Caki2 (cell line): ENCODE measurements at regions not wholly inside any gene's neighbourhood (a gene's known extent, or its start where the extent isn't known, plus 50 kb on each side); places are given as distances from the start of the nearest gene placed in this dataset.
"Not testable (repeated sequence)": the region's sequence is repeated elsewhere in the genome, so short reads cannot be mapped to it uniquely, and the experiment has no call there.

Experiments
- DNase-seq: peaks from one replicate; pipeline ENCODE4 v3.0.0-alpha.2; 2015; ENCODE audit warnings: low read depth
- in situ Hi-C: cut with HindIII; loops from 2 replicates; pipeline ENCODE4 v1.10.0; 2016; ENCODE audit warnings: low sequenced_read_pairs, low pct_unique_long_range_greater_than_20kb, mixed read lengths

GRCh38 chr3:75446948-75447347, 217.2 kb upstream of the FRG2C start:
- DNase-seq, in situ Hi-C loops: not testable (repeated sequence)

- DNase-seq, in situ Hi-C loops: not testable (repeated sequence)
Measured at GRCh38 chr3:75453328-75453727, 210.8 kb upstream of the FRG2C start.

- DNase-seq, in situ Hi-C loops: not testable (repeated sequence)
Measured at GRCh38 chr3:75453839-75454238, 210.3 kb upstream of the FRG2C start.

GRCh38 chr3:75474530-75474929, 189.6 kb upstream of the FRG2C start:
- DNase-seq, in situ Hi-C loops: not testable (repeated sequence)

GRCh38 chr3:75496600-75496999, 167.5 kb upstream of the FRG2C start:
- in situ Hi-C loops = not testable (repeated sequence)

GRCh38 chr3:75500357-75500756, 163.8 kb upstream of the FRG2C start:
- DNase-seq, in situ Hi-C loops: not testable (repeated sequence)

More at GRCh38 chr3:75496600-75496999, 167.5 kb upstream of the FRG2C start:
- DNase-seq = peak; percentile 22

- in situ Hi-C loops, DNase-seq: not testable (repeated sequence)
Measured at GRCh38 chr3:75502171-75502570, 162.0 kb upstream of the FRG2C start.

GRCh38 chr3:75502769-75503756, 161.1 kb upstream of the FRG2C start:
- DNase-seq, in situ Hi-C loops: not testable (repeated sequence)

- DNase-seq = no peak
- in situ Hi-C loops = no loop called here
Measured at GRCh38 chr3:75506603-75507002, 157.5 kb upstream of the FRG2C start.

GRCh38 chr3:75507956-75508355, 156.2 kb upstream of the FRG2C start:
- DNase-seq, in situ Hi-C loops: not testable (repeated sequence)

GRCh38 chr3:75527657-75528056, 136.5 kb upstream of the FRG2C start:
- in situ Hi-C loops, DNase-seq: not testable (repeated sequence)

- in situ Hi-C loops = not testable (repeated sequence)
- peak; percentile 21 for DNase-seq
Measured at GRCh38 chr3:75552095-75552494, 112.0 kb upstream of the FRG2C start.

- DNase-seq, in situ Hi-C loops: not testable (repeated sequence)
Measured at GRCh38 chr3:75564427-75564826, 99.7 kb upstream of the FRG2C start.

GRCh38 chr3:75572303-75572702, 91.8 kb upstream of the FRG2C start:
- DNase-seq, in situ Hi-C loops: not testable (repeated sequence)

GRCh38 chr3:75579091-75579490, 85.0 kb upstream of the FRG2C start:
- DNase-seq, in situ Hi-C loops: not testable (repeated sequence)

- in situ Hi-C loops, DNase-seq: not testable (repeated sequence)
Measured at GRCh38 chr3:75579536-75579935, 84.6 kb upstream of the FRG2C start.

GRCh38 chr3:75579981-75580782, 83.9 kb upstream of the FRG2C start:
- DNase-seq = peak; percentile 35
- in situ Hi-C loops = not testable (repeated sequence)

- DNase-seq, in situ Hi-C loops: not testable (repeated sequence)
Measured at GRCh38 chr3:75582536-75582935, 81.6 kb upstream of the FRG2C start.

GRCh38 chr3:75583116-75583515, 81.0 kb upstream of the FRG2C start:
- DNase-seq, in situ Hi-C loops: not testable (repeated sequence)
